GM19035 (cell line): ENCODE measurements at regions not wholly inside any gene's neighbourhood (a gene's known extent, or its start where the extent isn't known, plus 50 kb on each side); places are given as distances from the start of the nearest gene placed in this dataset.

Experiments used
- ATAC-seq: cut with Tn5 transposase; IDR thresholded peaks from one replicate; pipeline ENCODE4 v1.9.1; 2021; ENCODE audit not compliant: unreplicated experiment

DNA sequence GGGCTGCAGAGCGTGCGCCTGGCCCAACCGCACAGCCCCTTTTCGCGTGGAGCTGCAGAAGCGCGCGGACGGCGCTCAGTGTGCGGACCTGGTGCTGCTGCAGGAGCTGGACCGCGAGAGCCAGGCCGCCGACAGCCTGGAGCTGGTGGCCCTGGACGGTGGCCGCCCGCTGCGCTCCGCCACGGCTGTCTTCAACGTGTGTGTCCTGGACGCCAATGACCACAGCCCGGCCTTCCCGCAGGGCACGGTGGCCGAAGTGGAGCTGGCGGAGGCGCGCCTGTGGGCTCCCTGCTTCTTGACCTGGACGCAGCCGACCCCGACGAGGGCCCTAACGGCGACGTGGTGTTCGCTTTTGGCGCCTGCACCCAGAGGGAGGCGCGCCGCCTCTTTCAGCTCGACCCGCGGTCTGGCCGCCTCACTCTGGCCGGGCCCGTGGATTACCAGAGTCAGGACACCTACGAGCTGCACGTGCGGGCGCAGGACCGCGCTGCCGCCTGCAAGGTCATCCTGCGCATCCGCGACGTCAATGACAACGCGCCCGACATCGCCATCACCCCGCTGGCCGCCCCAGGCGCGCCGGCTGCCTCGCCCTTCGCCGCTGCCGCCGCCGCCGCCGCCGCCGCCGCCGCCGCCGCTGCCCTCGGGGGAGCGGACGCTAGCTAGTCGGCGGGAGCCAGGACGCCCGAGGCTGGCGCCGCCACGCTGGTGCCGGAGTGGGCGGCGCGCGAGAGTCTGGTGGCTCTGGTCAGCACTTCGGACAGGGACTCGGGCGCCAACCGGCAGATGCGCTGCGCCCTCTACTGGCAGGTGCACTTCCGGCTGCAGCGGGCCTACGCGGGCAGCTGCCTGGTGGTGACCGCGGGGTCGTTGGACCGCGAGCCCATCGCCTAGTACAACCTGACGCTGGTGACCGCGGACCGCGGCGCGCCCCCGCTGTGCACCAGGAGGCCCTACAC, 172.2 kb downstream of the OLFM4 start:
- no peak for ATAC-seq

DNA sequence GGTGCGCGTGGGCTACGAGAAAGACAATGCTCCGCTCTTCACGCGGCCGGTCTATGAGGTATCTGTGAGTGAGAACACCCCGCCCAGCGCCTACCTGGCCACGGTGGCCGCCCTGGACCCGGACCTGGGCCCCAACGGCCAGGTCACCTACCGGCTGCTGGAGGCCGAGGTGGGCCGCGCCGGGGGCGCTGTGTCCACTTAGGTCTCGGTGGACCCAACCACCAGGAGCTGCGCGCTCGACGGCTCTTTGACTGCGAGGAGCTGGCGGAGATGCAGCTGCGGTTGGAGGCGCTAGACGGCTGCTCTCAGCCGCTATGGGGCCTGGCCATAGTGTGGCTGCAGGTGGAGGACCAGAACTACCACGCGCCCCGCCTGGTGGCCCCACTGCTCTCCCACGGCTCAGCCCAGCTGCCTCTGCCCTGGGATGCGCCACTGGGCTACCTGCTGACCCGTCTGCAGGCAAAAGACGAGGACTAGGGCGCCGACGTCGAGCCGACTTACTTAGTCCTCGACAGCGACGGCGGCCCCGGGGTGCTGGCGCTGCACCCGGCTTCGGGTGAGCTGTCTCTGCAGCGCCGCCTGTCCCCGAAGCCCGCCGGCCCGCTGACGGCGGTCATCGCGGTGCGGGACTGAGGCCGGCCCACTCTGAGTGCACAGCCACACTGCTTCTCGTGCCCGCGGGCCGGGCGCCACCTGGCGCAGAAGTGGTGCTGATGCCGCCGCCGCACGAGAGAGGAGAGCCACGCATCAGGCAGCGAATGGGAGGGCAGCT, 173.0 kb downstream of the OLFM4 start:
- no peak for ATAC-seq

DNA sequence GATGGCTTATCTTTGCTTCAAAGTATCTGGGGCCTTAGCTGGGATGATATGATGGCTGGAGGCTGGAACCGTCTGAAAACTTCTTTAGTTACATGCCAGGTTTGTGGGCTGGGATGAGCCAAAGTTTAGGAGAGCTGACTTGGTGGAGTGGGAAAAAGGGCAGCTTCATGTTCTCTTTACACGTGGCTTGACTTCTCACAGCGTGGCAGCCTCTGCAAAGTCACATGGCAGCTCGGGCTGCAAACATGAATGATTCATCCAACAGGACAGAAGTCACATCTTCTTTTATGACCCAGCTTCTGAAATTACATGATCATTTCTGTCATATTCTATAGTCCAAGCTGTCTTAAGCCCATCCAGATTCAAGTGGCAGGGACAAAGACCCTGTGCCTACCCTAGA, 176.0 kb downstream of the OLFM4 start:
- ATAC-seq: no peak

DNA sequence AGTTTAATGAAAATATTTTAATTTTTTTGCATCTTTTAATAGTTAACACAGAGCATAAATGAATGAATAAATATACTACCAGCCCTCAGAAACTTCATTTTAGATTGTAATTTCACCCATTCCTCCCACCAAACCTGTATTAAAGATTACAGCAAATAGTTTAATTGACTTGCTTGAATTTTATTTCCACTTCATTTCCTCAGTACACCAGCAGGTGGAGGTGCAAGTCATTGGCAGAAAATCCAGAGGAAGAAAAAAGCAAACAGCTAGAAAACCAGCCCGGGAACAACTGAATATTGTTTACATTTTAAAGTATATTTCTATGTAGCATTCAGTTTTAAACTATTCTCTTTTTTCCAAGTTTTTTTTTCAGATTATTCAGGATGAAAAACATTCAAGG, 177.8 kb downstream of the OLFM4 start:
- no peak for ATAC-seq

DNA sequence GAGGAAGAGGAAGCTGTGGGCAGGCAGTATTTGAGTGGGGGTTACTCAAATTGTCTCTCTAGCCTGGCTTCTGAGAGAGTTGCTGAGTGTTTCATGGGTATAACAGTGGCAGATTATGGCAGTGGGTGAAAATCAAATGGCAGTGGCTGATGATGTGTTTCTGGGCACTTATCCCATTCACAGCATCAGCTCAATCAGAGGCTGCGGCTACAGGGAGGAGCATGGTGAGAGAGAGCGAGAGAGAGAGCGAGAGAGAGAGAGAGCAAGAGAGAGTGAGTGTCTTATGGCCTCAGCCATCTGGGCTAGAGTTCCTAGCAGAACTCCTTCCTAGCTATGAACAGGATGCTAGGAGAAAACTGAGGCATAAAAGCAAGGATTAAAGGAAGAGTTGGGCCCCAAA, 178.9 kb downstream of the OLFM4 start:
- no peak for ATAC-seq

DNA sequence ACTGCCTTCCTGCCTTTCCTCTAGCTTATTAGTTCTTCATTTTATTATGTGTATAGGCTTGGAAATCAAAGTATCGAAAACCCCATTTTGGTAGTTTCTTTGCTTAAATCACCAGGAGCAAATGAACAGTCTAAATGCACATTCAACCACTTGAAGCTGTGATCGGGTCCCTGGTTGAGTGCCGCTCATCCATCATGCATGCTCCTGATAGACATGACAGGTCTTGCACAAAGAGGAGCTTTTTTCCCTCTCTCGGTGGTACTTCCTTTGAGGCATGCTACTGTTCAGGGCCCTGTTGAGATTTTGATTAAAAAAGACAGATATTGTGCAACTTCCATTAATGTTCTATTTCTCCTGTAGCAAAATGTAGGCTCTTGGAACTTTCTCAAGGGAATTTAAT, 185.8 kb downstream of the OLFM4 start:
- no peak for ATAC-seq

DNA sequence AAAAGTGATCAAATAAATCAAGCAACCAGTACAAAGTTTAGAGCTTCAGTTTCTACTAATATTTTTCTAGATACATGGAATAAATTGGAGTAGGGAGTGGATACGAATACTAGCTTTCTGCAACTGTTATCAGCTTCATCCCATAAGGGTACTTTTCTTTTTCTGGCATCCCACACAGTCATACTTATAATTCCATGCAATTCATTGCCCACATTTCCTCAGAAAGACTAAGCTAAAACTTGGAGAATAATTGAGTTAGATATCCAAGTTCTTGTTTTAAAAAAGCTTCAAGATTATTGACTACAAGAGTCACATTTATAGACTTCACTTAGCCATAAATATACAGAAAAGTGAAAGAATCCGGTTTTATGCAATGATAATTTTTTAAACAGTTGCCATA, 186.9 kb downstream of the OLFM4 start:
- ATAC-seq: no peak

DNA sequence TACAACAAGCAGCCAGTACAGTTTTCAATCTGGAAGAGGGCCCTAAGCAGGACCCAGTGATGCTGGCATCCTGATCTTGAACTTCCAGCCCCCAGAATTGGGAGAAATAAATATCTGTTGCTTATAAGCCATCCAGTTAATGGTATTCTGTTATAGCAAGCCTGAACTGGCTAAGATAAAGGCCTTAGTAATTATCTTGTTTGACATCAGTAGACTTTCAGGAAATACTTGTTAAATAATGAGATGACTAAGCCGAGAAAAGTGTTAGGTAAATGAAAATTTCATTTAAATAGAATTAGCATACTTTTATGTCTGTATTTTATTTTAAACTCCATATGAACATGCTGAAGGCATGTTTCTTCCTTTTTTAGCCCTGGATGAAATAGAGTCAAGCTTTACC, 188.2 kb downstream of the OLFM4 start:
- no peak for ATAC-seq

DNA sequence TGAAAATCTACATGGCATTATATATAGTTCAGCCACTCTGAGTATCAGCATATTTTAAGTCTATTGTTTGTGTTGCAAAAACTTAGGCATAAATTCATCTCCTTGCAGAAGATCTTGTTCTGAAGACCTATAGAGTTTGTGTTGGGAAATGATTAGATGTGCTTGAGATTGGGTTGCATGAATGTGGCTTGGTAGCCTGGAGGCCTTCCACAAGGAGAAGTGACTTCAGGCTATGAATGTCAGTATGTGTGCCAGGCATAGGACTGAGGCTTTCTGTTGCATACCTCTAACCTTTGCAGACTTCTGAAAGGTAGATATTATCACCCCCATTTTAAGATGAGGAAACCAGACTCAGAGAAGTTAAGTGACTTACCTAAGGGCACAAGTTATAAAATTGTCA, 188.6 kb downstream of the OLFM4 start:
- ATAC-seq: no peak

DNA sequence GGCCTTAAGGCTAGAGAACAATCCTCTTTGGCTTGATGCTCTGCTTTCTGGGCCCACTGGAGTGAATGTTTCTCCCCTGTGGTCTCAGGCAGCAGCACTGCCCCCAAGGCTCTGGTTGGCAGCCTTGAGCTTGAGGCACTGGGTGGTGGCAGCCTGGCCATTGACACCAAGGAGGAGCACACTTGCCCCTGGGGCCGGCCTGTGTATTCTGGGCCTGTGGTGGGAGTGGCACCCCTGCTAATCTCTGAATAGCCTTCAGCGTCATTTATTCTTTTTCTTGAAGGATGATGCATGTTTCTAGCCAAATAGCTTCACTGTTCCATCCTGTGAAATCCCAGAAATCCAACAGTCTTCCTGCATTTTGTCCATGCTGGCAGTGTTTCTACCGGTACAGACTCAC, 191.4 kb downstream of the OLFM4 start:
- ATAC-seq: no peak

DNA sequence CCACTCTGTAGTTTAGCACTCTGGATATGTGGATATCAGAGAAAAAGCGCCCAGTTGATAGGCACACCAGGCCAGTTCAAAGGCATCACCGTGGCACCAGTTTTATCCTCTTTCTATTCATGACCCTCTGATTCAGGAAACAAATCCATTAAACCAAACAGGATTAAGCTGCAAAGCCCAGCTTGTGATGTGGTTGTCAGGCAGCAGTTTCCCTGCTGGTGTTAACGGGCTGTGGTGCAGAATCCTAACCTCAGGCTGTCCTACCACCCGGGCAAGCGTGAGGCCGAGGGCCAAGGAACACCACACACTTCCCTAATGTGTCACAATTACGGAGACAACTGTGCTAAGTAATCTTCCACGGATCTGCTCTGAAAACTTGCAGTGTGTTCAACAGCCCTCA, 209.1 kb downstream of the OLFM4 start:
- no peak for ATAC-seq

DNA sequence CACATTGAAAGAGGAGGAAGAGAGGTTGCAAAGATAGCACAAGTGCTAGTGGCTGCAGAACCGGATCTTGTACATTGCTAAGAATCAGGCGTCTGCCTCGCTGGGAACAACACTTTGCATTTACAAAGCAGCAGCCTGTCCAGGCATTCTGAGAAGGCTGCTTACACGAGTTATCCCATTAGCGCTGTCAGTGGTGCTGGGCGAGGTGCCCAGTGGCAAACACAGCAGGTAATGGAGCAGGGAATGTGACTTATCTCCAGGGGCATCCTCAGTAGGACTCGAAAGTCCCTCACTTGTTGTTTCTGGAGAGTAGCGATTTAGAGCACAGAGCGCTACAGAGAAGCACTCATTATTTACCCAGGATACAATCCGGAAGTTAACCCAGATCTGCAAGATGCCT, 209.6 kb downstream of the OLFM4 start:
- ATAC-seq: no peak

DNA sequence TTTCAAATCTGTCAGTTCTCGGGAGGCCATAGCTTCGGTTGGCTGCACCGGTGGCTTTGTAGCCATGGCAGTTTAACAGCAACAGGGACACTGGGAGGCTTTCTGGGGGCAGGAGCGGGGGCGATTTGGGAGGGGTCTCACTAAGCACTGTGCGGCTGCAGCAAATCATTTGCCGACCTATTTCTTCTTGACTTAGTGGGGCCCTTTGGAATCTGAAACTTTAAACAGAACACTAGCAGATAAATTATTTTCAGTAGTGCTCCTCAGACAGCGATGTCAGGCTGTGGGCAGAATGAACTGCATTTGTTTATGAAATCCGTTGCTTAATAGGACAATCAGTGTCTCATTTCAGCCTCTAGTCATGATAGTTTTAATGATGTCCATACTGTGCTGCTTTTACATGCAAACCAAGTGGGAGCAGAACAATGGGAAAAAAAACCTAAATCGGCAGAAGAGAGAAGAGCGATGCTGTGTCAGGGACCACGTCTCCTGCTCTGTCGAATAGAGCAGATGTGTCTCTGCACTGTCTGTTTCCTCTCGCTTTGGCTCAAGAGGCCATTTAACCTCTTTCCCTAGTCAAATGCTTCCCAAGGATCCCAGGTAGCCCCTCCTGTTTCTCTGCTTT, 211.9 kb downstream of the OLFM4 start:
- ATAC-seq: no peak

DNA sequence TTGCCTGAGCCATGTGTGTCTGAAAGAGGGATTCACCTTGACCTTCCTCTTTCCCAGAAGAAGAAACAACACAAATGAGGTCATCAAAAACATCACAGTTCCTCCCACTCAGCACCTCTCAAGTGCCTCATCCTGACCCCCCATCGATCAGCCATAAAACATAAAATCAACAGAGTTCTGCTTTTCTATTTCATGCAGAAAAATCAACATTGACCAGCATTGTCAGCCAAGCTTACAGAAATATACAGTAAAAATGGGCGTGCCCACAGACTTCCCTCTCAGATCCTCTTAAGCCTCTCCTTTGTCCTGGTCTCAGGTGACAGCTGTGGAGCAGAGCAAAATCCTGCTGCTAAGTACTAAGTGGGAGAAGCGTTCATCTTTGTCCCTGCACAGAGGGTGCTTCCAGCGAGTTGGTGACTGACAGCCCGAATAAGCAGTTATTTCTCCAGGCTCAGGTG, 213.3 kb downstream of the OLFM4 start:
- no peak for ATAC-seq

DNA sequence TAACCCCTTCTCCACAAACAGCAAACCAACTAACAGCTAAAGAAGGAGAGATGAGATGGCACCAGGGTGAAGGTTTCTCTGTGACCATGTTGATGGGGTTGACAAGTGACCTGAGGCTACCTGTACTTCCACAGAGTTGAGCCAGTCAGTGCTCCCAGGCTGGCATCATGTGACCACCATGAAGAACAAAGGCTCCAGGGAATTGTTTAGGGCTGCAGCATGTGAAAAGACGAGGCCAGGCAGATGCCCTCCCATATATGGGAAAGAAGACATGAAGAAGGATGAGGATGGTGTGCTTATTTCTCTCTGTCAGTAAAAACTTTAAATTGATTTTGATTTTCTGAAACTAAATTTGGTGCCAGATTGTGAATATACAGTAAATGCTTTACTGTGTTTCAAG, 220.6 kb downstream of the OLFM4 start:
- no peak for ATAC-seq

DNA sequence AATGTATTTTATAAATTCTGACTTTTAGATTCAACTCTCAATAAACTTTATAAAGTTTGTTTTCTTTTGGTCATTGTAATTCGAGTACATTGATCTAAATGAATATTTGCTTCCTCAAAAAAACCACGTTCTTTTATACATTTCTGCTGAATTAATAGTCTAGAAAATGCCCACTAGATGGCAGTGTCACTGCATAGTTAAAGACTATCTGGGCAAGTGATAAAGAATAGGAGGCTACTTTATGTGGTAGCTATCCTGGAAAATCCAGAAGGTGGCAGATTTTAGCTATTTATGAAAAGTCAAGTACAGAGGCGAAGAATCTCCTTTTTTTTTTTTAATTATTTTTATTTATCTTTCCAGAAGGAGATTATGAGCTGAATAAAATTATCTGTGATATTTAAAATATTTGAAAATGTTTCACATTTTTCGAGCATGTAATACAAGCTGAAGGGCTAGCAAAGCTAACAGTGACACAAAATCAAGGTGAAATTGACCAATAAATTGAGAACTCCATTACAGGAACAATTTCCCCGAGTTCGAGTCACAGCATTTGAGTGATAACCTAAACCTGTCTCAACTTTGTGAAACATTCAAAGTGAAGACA, 221.8 kb downstream of the OLFM4 start:
- peak; percentile 71 for ATAC-seq

DNA sequence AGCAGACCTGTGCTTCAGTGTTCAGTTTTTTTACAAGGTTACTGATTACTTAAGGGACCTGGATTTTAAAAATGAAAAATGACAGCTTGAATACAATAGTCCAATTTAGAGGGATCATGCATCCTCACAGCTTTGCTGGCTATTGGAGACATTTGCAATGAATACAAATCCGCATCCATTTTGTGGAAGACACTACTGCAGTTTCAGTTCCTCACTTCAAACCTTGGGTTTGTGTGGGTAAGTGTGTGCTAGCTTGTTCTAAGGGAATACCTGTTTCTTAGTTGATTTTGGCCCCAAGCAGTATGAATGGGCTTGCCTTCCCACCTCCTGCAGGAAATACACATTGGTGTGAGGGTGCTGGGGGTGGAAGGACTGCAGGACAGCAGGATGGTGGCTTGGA, 222.4 kb downstream of the OLFM4 start:
- no peak for ATAC-seq

DNA sequence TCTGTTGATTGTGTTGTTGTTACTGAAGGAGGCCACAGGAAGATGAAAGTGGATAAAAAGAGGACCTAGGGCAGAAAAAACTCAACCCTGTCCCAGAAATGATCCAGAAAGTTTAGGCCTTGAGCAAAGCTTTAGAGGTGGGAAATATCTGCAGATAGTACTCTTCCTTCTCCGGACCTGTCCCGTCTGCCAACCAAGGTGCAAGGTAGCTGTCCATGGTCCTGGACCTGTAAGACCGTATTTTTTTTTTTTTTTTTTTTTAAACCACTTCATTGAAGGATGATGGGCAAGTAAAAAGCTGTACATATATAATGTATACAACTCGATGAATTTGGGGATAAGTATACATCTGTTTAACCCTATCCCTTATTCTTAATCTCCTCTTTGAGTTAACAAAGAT, 225.9 kb downstream of the OLFM4 start:
- ATAC-seq: no peak

DNA sequence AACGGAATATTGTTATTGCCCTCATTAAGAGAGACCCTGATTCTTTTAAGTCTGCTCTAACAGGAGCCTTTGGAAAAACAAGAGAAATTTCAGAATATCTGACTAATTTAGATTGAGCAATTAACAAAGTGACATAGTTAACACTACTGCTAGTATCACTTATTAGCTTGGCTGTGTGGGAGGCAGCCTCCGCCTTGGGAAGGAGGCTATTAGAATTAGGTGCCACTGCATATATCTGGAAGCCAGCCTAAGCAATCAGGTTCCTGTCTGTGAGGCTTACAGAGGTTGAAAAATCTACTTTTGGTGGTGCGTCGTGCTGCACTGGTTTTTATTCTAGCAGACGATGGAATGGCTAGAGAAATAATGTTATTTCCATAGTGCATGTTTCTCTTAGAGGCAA, 227.2 kb downstream of the OLFM4 start:
- ATAC-seq: no peak

DNA sequence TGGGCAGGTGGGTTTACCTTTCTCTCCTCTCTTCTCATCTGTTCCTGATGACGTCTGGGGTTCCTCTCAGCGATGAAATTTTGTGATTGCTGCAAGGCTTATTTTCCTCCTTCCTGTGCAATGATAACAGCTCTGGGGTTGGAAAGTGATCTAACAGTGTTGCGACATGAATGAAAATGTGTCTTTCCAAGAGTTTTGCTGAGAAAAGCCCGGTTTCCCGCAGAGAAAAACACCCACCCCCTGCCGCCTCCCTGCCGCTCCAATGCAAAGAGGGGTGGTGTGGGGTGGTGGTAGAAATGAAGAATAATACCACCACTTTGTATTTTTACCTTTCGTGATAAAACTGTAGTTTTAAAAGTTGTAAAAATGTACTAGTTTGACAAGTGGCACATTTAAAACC, 232.0 kb downstream of the OLFM4 start:
- no peak for ATAC-seq

DNA sequence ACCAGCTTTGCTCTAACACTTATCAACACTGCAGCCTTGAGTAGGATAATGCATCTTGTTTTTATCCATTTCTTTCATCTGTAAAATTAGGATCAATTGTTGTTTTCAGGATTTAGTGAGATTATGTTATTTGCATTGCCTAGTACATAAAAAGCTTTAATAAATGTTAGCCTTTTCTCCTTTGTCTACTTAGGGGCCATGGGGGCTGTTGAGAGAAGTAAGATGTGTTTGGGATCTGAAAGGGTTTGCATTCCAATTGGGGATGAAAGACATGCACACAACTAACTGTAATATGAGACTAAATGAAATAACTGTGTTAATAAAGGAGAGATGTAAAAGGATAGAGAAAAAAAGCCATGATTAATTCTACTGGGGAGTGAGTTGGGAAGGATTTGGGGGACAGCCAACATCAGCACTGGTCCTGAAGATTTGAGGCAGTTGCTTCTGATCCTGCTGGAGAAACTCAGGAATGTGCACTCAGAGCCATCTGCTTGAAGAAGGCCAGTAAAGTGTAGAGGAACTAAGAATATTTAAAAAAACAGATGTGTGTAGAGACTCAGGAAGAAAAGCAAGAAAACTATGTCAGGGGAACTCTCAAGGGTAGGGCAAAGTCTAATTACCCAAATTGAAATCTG, 236.3 kb downstream of the OLFM4 start:
- no peak for ATAC-seq
